H1 (cell line): ENCODE measurements at regions not wholly inside any gene's neighbourhood (a gene's known extent, or its start where the extent isn't known, plus 50 kb on each side); places are given as distances from the start of the nearest gene placed in this dataset.
A peak's percentile ranks its signal among the peaks of the same experiment; 100 is the strongest.

Experiments
- ASH2L ChIP-seq: fragments of 200-600, 300-600 bp; sonication (generic); IDR thresholded peaks from one replicate; pipeline ENCODE4 v1.7.1; 2017; ENCODE audit warnings: low read length
- CTCF ChIP-seq, 3 experiments: IDR thresholded peaks; 1 replicate in 2 of 3; 2 replicates in 1 of 3; pipeline versions ENCODE4 v1.5.1 to v1.6.1; 2011; ENCODE audit warnings: low read length in 3 of 3, mild to moderate bottlenecking in 3 of 3, inconsistent platforms in 2 of 3, low read depth in 1 of 3, moderate library complexity in 1 of 3; ENCODE audit not compliant: insufficient read depth in 1 of 3; ENCODE audit errors: control extremely low read depth in 1 of 3
- EP300 ChIP-seq, 2 experiments: IDR thresholded peaks; 1 replicate in 1 of 2; 2 replicates in 1 of 2; pipeline ENCODE4 v1.6.1; 2011 to 2012; ENCODE audit warnings: low read depth in 2 of 2, low read length in 2 of 2, mild to moderate bottlenecking in 2 of 2, borderline replicate concordance in 1 of 2, inconsistent platforms in 1 of 2, moderate library complexity in 1 of 2

DNA sequence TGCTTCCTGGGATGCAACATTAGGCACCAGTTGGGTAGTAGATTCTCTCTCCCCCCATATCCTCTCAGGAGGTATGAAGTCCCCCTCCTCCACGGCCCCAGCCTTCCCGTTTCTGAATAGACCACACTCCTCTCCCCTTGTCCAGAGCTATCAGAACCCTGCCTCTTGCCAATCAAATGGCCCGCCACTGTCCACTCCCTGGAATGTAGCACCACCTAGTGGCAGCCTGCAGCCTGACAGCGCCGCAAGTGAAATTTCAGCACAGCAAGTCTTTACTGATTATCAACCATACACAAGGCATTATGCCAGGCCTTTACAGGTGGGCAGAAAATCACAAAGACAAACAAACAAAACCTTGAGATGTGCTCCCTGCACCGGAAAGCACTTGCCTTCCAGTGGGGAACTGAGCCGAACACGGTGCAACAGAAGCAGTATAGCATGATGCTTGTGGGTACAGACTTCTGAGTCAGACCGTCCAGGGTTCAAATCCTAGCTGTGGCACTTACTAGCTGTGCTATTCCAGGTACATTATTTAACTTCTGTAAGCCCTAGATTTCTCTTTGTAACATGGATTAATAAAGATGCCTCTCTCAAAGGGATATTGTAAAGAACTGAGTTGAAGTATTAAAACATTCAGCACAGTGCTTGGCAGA lies 174.0 kb downstream of the SMAD2 start (continued):
- TF ChIP-seq EP300 (IDR thresholded peaks at IDR 0.05; ENCODE audit: borderline replicate concordance in 1 of 2, low read depth in 2 of 2, low read length in 2 of 2) (no peak), CTCF (IDR thresholded peaks at IDR 0.05; ENCODE audit: control extremely low read depth in 1 of 3, insufficient read depth in 1 of 3, low read depth in 1 of 3, low read length in 3 of 3) (peak; percentile 93 to 96 (median 96)), ASH2L (no peak)
